NCI-H146 (cell line): ENCODE measurements at regions not wholly inside any gene's neighbourhood (a gene's known extent, or its start where the extent isn't known, plus 50 kb on each side); places are given as distances from the start of the nearest gene placed in this dataset.
"Not testable (repeated sequence)": the region's sequence is repeated elsewhere in the genome, so short reads cannot be mapped to it uniquely, and the experiment has no call there.

Experiments
- DNase-seq: peaks from one replicate; lab custom pipeline; 2025; lab: John Stamatoyannopoulos, UW

GRCh38 chr4:107468812-107469211 lies 251.2 kb downstream of the PAPSS1 start:
- no peak for DNase-seq

- no peak for DNase-seq
Observed at GRCh38 chr4:107468156-107468555, 251.9 kb downstream of the PAPSS1 start.

- no peak for DNase-seq
Observed at GRCh38 chr4:107467461-107467860, 252.6 kb downstream of the PAPSS1 start.

- DNase-seq, result no peak
Observed at GRCh38 chr4:107458194-107458593, 261.8 kb downstream of the PAPSS1 start.

- no peak for DNase-seq
Observed at GRCh38 chr4:107453987-107454386, 266.0 kb downstream of the PAPSS1 start.

GRCh38 chr4:107452717-107453630 lies 267.1 kb downstream of the PAPSS1 start:
- no peak for DNase-seq

GRCh38 chr4:107449611-107450369 lies 270.2 kb downstream of the PAPSS1 start:
- DNase-seq, result no peak

GRCh38 chr4:107442538-107443111 lies 277.4 kb downstream of the PAPSS1 start:
- no peak for DNase-seq

- no peak for DNase-seq
Observed at GRCh38 chr4:107439401-107439800, 280.6 kb downstream of the PAPSS1 start.

GRCh38 chr4:107436471-107436870 lies 283.6 kb downstream of the PAPSS1 start:
- DNase-seq, result not testable (repeated sequence)

GRCh38 chr4:107432451-107432850 lies 287.6 kb downstream of the PAPSS1 start:
- no peak for DNase-seq

- DNase-seq, result no peak
Observed at GRCh38 chr4:107423677-107424405, 296.2 kb downstream of the PAPSS1 start.

GRCh38 chr4:107419536-107419935 lies 300.5 kb downstream of the PAPSS1 start:
- DNase-seq, result not testable (repeated sequence)

GRCh38 chr4:107419052-107419451 lies 301.0 kb downstream of the PAPSS1 start:
- DNase-seq, result no peak

- not testable (repeated sequence) for DNase-seq
Observed at GRCh38 chr4:107415490-107415889, 304.5 kb downstream of the PAPSS1 start.

- not testable (repeated sequence) for DNase-seq
Observed at GRCh38 chr4:107409872-107410271, 310.2 kb downstream of the PAPSS1 start.

- DNase-seq, result no peak
Observed at GRCh38 chr4:107408968-107409367, 311.1 kb downstream of the PAPSS1 start.

GRCh38 chr4:107404591-107405300 lies 315.3 kb downstream of the PAPSS1 start:
- DNase-seq, result no peak

- no peak for DNase-seq
Observed at GRCh38 chr4:107402291-107402690, 317.7 kb downstream of the PAPSS1 start.

- DNase-seq, result no peak
Observed at GRCh38 chr4:107392951-107393350, 327.1 kb downstream of the PAPSS1 start.

GRCh38 chr4:107392380-107392779 lies 327.7 kb downstream of the PAPSS1 start:
- DNase-seq, result no peak
